ENCODE measurements at regions not wholly inside any gene's neighbourhood (a gene's known extent, or its start where the extent isn't known, plus 50 kb on each side); places are given as distances from the start of the nearest gene placed in this dataset.

GRCh38 chr4:95637043-95637600 lies 88.3 kb upstream of the UNC5C start:
- TF ChIP-seq CTCF (IDR thresholded peaks at IDR 0.05; ENCODE audit: insufficient read depth, low read length) (no peak), GABPA (IDR thresholded peaks at IDR 0.05; ENCODE audit: low read depth) (no peak), POLR2AphosphoS5 (IDR thresholded peaks at IDR 0.05; ENCODE audit: low read depth) (no peak), REST (IDR thresholded peaks at IDR 0.05; ENCODE audit: insufficient replicate concordance, low read depth) (no peak), SPI1 (IDR thresholded peaks at IDR 0.05; ENCODE audit: borderline replicate concordance, low read depth) (no peak)

Data from HL-60 (cell line).